CD14-positive monocyte (primary cell): ENCODE measurements at regions not wholly inside any gene's neighbourhood (a gene's known extent, or its start where the extent isn't known, plus 50 kb on each side); places are given as distances from the start of the nearest gene placed in this dataset.

Experiments
- DNase-seq, 3 donors: peaks; one replicate each; pipeline ENCODE4 v3.0.0-alpha.2; 2011 to 2022
- H2AFZ ChIP-seq: 2 replicates; pipeline ENCODE4 v1.6.0; 2012; ENCODE audit warnings: mild to moderate bottlenecking, low read depth, low read length, inconsistent platforms; ENCODE audit not compliant: insufficient read depth, poor library complexity, severe bottlenecking
- H3K27ac ChIP-seq, 2 donors: 1 replicate in 1 of 2; 2 replicates in 1 of 2; pipeline ENCODE4 v1.5.1; 2012 to 2013; ENCODE audit warnings: low read length in 2 of 2, control low read depth in 1 of 2, inconsistent platforms in 1 of 2, low read depth in 1 of 2, mild to moderate bottlenecking in 1 of 2
- H3K27me3 ChIP-seq, 2 donors: one replicate each; pipeline versions ENCODE4 v1.6.0 to v1.6.1; 2011 to 2013; ENCODE audit warnings: low read length in 2 of 2; ENCODE audit not compliant: control insufficient read depth in 2 of 2, insufficient read depth in 2 of 2
- H3K36me3 ChIP-seq, 2 donors: replicated peaks in 1 of 2; 1 replicate in 1 of 2; 2 replicates in 1 of 2; pipeline versions ENCODE4 v1.5.1 to v1.6.1; 2012 to 2013; ENCODE audit warnings: low read length in 2 of 2, control low read depth in 1 of 2, inconsistent platforms in 1 of 2, mild to moderate bottlenecking in 1 of 2; ENCODE audit not compliant: insufficient read depth in 2 of 2, control insufficient read depth in 1 of 2
- H3K4me1 ChIP-seq, 2 donors: 1 replicate in 1 of 2; 2 replicates in 1 of 2; pipeline versions ENCODE4 v1.5.1 to v1.6.1; 2012 to 2013; ENCODE audit warnings: low read length in 2 of 2, control low read depth in 1 of 2, inconsistent platforms in 1 of 2, mild to moderate bottlenecking in 1 of 2, moderate library complexity in 1 of 2; ENCODE audit not compliant: insufficient read depth in 2 of 2, control insufficient read depth in 1 of 2
- H3K4me2 ChIP-seq: replicated peaks from 2 replicates; pipeline ENCODE3; 2012; ENCODE audit warnings: low read length, moderate library complexity, mild to moderate bottlenecking; ENCODE audit not compliant: poor library complexity, severe bottlenecking; ENCODE audit errors: extremely low read depth
- H3K4me3 ChIP-seq, 3 experiments: fragments of 200-600 bp in 1 of 3; sonication (generic) in 1 of 3; replicated peaks in 1 of 3; 1 replicate in 2 of 3; 2 replicates in 1 of 3; pipeline ENCODE4 v1.5.1; 2011 to 2013; ENCODE audit warnings: low read length in 3 of 3, mild to moderate bottlenecking in 3 of 3, control low read depth in 2 of 3, low read depth in 2 of 3, inconsistent platforms in 1 of 3, moderate library complexity in 1 of 3
- H3K79me2 ChIP-seq: 2 replicates; pipeline ENCODE4 v1.6.0; 2012; ENCODE audit warnings: mild to moderate bottlenecking, control low read depth, inconsistent platforms, low read length, moderate library complexity; ENCODE audit not compliant: insufficient read depth
- H3K9ac ChIP-seq: 2 replicates; pipeline ENCODE4 v1.6.0; 2017; ENCODE audit warnings: low read length, mild to moderate bottlenecking; ENCODE audit not compliant: insufficient read depth, poor library complexity, severe bottlenecking
- H3K9me3 ChIP-seq, 2 donors: replicated peaks in 1 of 2; 1 replicate in 1 of 2; 2 replicates in 1 of 2; pipeline versions ENCODE4 v1.5.1 to v1.6.1; 2012 to 2013; ENCODE audit warnings: low read length in 2 of 2, control low read depth in 1 of 2; ENCODE audit not compliant: control insufficient read depth in 1 of 2, insufficient read depth in 1 of 2
- H4K20me1 ChIP-seq: 2 replicates; pipeline ENCODE4 v1.6.0; 2012; ENCODE audit warnings: mild to moderate bottlenecking, low read length, control low read depth, moderate library complexity; ENCODE audit not compliant: insufficient read depth
- H3K27ac Mint-ChIP-seq, 7 donors: one replicate each; pipeline ENCODE4 v1.8.0; 2020; ENCODE audit warnings: mild to moderate bottlenecking in 7 of 7, mixed read lengths in 7 of 7, moderate library complexity in 6 of 7, inconsistent platforms in 2 of 7
- H3K27me3 Mint-ChIP-seq, 3 donors: one replicate each; pipeline ENCODE4 v1.8.0; 2021 to 2022; ENCODE audit warnings: low read depth in 3 of 3, mild to moderate bottlenecking in 3 of 3, mixed read lengths in 3 of 3, moderate library complexity in 3 of 3, inconsistent platforms in 1 of 3
- H3K36me3 Mint-ChIP-seq, 2 donors: one replicate each; pipeline ENCODE4 v1.8.0; 2020; ENCODE audit warnings: mixed read lengths in 2 of 2, inconsistent platforms in 1 of 2, mild to moderate bottlenecking in 1 of 2
- H3K4me1 Mint-ChIP-seq: one replicate; pipeline ENCODE4 v1.8.0; 2020; ENCODE audit warnings: mild to moderate bottlenecking, mixed read lengths
- H3K4me3 Mint-ChIP-seq, 2 donors: one replicate each; pipeline ENCODE4 v1.8.0; 2020; ENCODE audit warnings: mild to moderate bottlenecking in 2 of 2, mixed read lengths in 2 of 2, moderate library complexity in 1 of 2
- H3K9me3 Mint-ChIP-seq, 7 donors: one replicate each; pipeline ENCODE4 v1.8.0; 2020 to 2022; ENCODE audit warnings: mixed read lengths in 7 of 7, mild to moderate bottlenecking in 6 of 7, moderate library complexity in 6 of 7, inconsistent platforms in 2 of 7
- CTCF ChIP-seq: fragments of 200-600 bp; IDR thresholded peaks from one replicate; pipeline ENCODE4 v1.8.0; 2022; ENCODE audit warnings: antibody characterized with exemption, mild to moderate bottlenecking
- WGBS: methylation state at CpG from one replicate; pipeline ENCODE4 v1.1.5; 2013; ENCODE audit warnings: missing lambda C conversion rate; ENCODE audit not compliant: insufficient coverage; 5-methylcytosine and 5-hydroxymethylcytosine counted together
- intact Hi-C, 2 donors: fragments of 100-400 bp; cut with micrococcal nuclease; formaldehyde crosslinking; loops; one replicate each; pipeline versions ENCODE4 v1.15.0 to v1.15.1; 2023

GRCh38 chr15:81754078-81754477 lies 291.7 kb downstream of the MEX3B start:
- no peak for TF ChIP-seq CTCF
- no peak overlapping the region for H3K4me3 Mint-ChIP-seq
- DNase-seq: no peak
- no peaks in the 10 kb centered on the region for H3K79me2 ChIP-seq
- no peak overlapping the region for H3K27ac ChIP-seq
- no peak overlapping the region for H3K4me3 ChIP-seq
- no peaks in the 10 kb centered on the region for H3K27me3 Mint-ChIP-seq
- H3K36me3 Mint-ChIP-seq: no peaks in the 10 kb centered on the region
- no peaks in the 10 kb centered on the region for H3K9me3 ChIP-seq
- no peak overlapping the region for H3K4me2 ChIP-seq
- H3K9ac ChIP-seq: no peak overlapping the region
- no peaks in the 10 kb centered on the region for H3K27me3 ChIP-seq
- H3K4me1 Mint-ChIP-seq: no peaks in the 10 kb centered on the region
- no peaks in the 10 kb centered on the region for H3K4me1 ChIP-seq
- H3K9me3 Mint-ChIP-seq: no peaks in the 10 kb centered on the region
- H2AFZ ChIP-seq: no peak overlapping the region
- no peaks in the 10 kb centered on the region for H3K36me3 ChIP-seq
- intact Hi-C loops: no loop called here
- WGBS: 82% methylated on average over 1 of the region's 1 CpG
- H4K20me1 ChIP-seq: no peaks in the 10 kb centered on the region
- H3K27ac Mint-ChIP-seq: no peak overlapping the region

- Histone ChIP-seq H3K27ac (no peak overlapping the region), H2AFZ (no peak overlapping the region), H3K79me2 (no peaks in the 10 kb centered on the region), H3K4me3 (no peak overlapping the region), H3K4me1 (no peaks in the 10 kb centered on the region), H3K9ac (no peak overlapping the region), H3K27me3 (no peaks in the 10 kb centered on the region), H3K9me3 (no peaks in the 10 kb centered on the region), H4K20me1 (no peaks in the 10 kb centered on the region), H3K4me2 (no peak overlapping the region), H3K36me3 (no peaks in the 10 kb centered on the region)
- peaks cover 1% of the 10 kb centered on the region for H3K4me1 Mint-ChIP-seq
- no peaks in the 10 kb centered on the region for H3K36me3 Mint-ChIP-seq
- H3K27me3 Mint-ChIP-seq: peaks cover 0 to 2% (median 0%) of the 10 kb centered on the region in 3 donors
- no peak for DNase-seq
- H3K9me3 Mint-ChIP-seq: peaks cover 0 to 4% (median 0%) of the 10 kb centered on the region in 7 donors
- H3K4me3 Mint-ChIP-seq: no peak overlapping the region
- no peak for TF ChIP-seq CTCF
- H3K27ac Mint-ChIP-seq: no peak overlapping the region
- WGBS: no CpG with 5 or more reads among the region's 4 CpGs
- intact Hi-C loops: no loop called here
These were observed 292.8 kb downstream of the MEX3B start for GRCh38 chr15:81752974-81753373.
